AG04450 (cell line): ENCODE measurements at regions not wholly inside any gene's neighbourhood (a gene's known extent, or its start where the extent isn't known, plus 50 kb on each side); places are given as distances from the start of the nearest gene placed in this dataset.

ENCODE experiments used
- CTCF ChIA-PET: fragments of 300-600, 350-600 bp; formaldehyde crosslinking; extraction: SDS; loops from one replicate; lab custom pipeline; 2022; ENCODE audit warnings: antibody characterized with exemption, inconsistent platforms; lab: Charles Lee
- POLR2A ChIA-PET: fragments of 350-600 bp; formaldehyde crosslinking; extraction: SDS; loops from one replicate; lab custom pipeline; 2021; ENCODE audit warnings: antibody characterized with exemption, inconsistent platforms; lab: Yijun Ruan, JAX
- DNase-seq: peaks from one replicate; pipeline ENCODE4 v3.0.0-alpha.2; 2011; ENCODE audit warnings: low read depth, low spot score
- H3K27ac ChIP-seq: one replicate; pipeline ENCODE4 v1.5.1; 2012; ENCODE audit warnings: low read depth, low read length, control low read depth
- H3K27me3 ChIP-seq: one replicate; pipeline ENCODE4 v1.6.0; 2012; ENCODE audit warnings: low read length; ENCODE audit not compliant: control insufficient read depth, insufficient read depth
- H3K4me3 ChIP-seq: 2 replicates; pipeline ENCODE4 v1.5.1; 2011; ENCODE audit warnings: mild to moderate bottlenecking, low read depth, low read length, control low read depth
- H3K9me3 ChIP-seq: 2 replicates; pipeline ENCODE4 v1.5.1; 2012; ENCODE audit warnings: low read length; ENCODE audit not compliant: control insufficient read depth, insufficient read depth
- CTCF ChIP-seq: IDR thresholded peaks from 2 replicates; pipeline ENCODE4 v1.5.1; 2011; ENCODE audit warnings: low read depth, low read length, control low read depth, inconsistent platforms

GRCh38 chr2:226135861-226136548, 663.6 kb downstream of the IRS1 start:
- ChIA-PET POLR2A (no interaction called here), CTCF (no interaction called here)

GRCh38 chr2:226132323-226133215, 667.1 kb downstream of the IRS1 start:
- TF ChIP-seq CTCF = no peak
- CTCF ChIA-PET = no interaction called here
- POLR2A ChIA-PET = no interaction called here
- Histone ChIP-seq H3K9me3 (no peaks in the 10 kb centered on the region), H3K27me3 (no peaks in the 10 kb centered on the region), H3K27ac (no peak overlapping the region), H3K4me3 (no peak overlapping the region)
- DNase-seq = no peak

More at GRCh38 chr2:226135861-226136548, 663.6 kb downstream of the IRS1 start:
- Histone ChIP-seq H3K27ac (no peak overlapping the region), H3K27me3 (no peaks in the 10 kb centered on the region), H3K4me3 (no peak overlapping the region), H3K9me3 (no peaks in the 10 kb centered on the region)
- TF ChIP-seq CTCF = no peak
- no peak for DNase-seq

GRCh38 chr2:226131299-226131784, 668.3 kb downstream of the IRS1 start:
- Histone ChIP-seq H3K27me3 (no peaks in the 10 kb centered on the region), H3K27ac (no peak overlapping the region), H3K9me3 (no peaks in the 10 kb centered on the region), H3K4me3 (no peak overlapping the region)
- ChIA-PET POLR2A (no interaction called here), CTCF (no interaction called here)
- DNase-seq = no peak
- no peak for TF ChIP-seq CTCF

- no peak for DNase-seq
- ChIA-PET POLR2A (interaction anchor here (0.6 kb wide), 1 partner anchor 681 kb away, joined by 3 read pairs; no protein-coding TSS in a partner anchor), CTCF (no interaction called here)
- H3K27ac ChIP-seq = no peak overlapping the region
- no peaks in the 10 kb centered on the region for H3K9me3 ChIP-seq
- H3K27me3 ChIP-seq = no peaks in the 10 kb centered on the region
- TF ChIP-seq CTCF = no peak
- H3K4me3 ChIP-seq = no peak overlapping the region
Observed at GRCh38 chr2:226130192-226130591, 669.4 kb downstream of the IRS1 start.
